ENCODE measurements at regions not wholly inside any gene's neighbourhood (a gene's known extent, or its start where the extent isn't known, plus 50 kb on each side); places are given as distances from the start of the nearest gene placed in this dataset.

DNA sequence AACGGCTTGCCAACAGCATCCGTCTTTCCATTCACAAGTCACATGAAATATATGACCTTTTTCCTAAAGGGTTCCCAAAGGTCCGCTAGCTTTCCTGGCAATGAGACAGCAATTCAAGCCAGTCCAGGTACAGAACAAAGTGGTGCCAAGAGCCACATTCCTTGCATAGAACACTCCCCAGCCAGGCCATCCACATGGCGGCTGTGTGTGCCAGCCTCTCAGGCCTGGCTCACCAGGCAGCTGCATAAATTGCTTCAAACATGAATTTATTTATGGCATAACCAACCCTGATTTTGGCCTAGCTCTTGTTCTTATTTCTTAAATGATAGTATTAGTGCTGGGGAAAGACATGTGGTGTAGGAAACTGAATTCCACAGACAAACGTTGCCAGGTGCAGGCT, 63.7 kb upstream of the CREB5 start:
- H2AFZ ChIP-seq, result no peak overlapping the region
- H3K4me2 ChIP-seq, result no peak overlapping the region
- H3K4me3 ChIP-seq, result no peak overlapping the region
- no peaks in the 10 kb centered on the region for H3K27me3 ChIP-seq (ENCODE audit: insufficient read depth)
- no peak overlapping the region for H3K4me3 Mint-ChIP-seq
- H3K36me3 Mint-ChIP-seq (ENCODE audit: low read depth), result no peaks in the 10 kb centered on the region
- no peaks in the 10 kb centered on the region for H3K79me2 ChIP-seq (replicated peaks; ENCODE audit: insufficient read depth)
- TF ChIP-seq, protein P1, sequence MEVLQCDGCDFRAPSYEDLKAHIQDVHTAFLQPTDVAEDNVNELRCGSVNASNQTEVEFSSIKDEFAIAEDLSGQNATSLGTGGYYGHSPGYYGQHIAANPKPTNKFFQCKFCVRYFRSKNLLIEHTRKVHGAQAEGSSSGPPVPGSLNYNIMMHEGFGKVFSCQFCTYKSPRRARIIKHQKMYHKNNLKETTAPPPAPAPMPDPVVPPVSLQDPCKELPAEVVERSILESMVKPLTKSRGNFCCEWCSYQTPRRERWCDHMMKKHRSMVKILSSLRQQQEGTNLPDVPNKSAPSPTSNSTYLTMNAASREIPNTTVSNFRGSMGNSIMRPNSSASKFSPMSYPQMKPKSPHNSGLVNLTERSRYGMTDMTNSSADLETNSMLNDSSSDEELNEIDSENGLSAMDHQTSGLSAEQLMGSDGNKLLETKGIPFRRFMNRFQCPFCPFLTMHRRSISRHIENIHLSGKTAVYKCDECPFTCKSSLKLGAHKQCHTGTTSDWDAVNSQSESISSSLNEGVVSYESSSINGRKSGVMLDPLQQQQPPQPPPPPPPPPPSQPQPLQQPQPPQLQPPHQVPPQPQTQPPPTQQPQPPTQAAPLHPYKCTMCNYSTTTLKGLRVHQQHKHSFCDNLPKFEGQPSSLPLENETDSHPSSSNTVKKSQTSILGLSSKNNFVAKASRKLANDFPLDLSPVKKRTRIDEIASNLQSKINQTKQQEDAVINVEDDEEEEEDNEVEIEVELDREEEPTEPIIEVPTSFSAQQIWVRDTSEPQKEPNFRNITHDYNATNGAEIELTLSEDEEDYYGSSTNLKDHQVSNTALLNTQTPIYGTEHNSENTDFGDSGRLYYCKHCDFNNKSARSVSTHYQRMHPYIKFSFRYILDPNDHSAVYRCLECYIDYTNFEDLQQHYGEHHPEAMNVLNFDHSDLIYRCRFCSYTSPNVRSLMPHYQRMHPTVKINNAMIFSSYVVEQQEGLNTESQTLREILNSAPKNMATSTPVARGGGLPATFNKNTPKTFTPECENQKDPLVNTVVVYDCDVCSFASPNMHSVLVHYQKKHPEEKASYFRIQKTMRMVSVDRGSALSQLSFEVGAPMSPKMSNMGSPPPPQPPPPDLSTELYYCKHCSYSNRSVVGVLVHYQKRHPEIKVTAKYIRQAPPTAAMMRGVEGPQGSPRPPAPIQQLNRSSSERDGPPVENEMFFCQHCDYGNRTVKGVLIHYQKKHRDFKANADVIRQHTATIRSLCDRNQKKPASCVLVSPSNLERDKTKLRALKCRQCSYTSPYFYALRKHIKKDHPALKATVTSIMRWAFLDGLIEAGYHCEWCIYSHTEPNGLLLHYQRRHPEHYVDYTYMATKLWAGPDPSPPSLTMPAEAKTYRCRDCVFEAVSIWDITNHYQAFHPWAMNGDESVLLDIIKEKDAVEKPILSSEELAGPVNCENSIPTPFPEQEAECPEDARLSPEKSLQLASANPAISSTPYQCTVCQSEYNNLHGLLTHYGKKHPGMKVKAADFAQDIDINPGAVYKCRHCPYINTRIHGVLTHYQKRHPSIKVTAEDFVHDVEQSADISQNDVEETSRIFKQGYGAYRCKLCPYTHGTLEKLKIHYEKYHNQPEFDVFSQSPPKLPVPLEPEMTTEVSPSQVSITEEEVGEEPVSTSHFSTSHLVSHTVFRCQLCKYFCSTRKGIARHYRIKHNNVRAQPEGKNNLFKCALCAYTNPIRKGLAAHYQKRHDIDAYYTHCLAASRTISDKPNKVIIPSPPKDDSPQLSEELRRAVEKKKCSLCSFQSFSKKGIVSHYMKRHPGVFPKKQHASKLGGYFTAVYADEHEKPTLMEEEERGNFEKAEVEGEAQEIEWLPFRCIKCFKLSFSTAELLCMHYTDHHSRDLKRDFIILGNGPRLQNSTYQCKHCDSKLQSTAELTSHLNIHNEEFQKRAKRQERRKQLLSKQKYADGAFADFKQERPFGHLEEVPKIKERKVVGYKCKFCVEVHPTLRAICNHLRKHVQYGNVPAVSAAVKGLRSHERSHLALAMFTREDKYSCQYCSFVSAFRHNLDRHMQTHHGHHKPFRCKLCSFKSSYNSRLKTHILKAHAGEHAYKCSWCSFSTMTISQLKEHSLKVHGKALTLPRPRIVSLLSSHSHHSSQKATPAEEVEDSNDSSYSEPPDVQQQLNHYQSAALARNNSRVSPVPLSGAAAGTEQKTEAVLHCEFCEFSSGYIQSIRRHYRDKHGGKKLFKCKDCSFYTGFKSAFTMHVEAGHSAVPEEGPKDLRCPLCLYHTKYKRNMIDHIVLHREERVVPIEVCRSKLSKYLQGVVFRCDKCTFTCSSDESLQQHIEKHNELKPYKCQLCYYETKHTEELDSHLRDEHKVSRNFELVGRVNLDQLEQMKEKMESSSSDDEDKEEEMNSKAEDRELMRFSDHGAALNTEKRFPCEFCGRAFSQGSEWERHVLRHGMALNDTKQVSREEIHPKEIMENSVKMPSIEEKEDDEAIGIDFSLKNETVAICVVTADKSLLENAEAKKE (CRISPR knock-in tag; IDR thresholded peaks at IDR 0.05), result no peak
- TF ChIP-seq EZH2phosphoT487 (IDR thresholded peaks at IDR 0.05; ENCODE audit: unreplicated experiment), result no peak
- TF ChIP-seq EZH2 (IDR thresholded peaks at IDR 0.05; ENCODE audit: low read depth, unreplicated experiment), result no peak
- no peak for TF ChIP-seq ZNF331 (CRISPR knock-in tag; IDR thresholded peaks at IDR 0.05; ENCODE audit: low read depth)
- no peak for TF ChIP-seq STAT1 (IDR thresholded peaks at IDR 0.05; ENCODE audit: unreplicated experiment)
- H3K4me1 Mint-ChIP-seq, result no peaks in the 10 kb centered on the region; the same call in 2 of the 3 replicates
- DNase-seq (ENCODE audit: low spot score), result no peak
- no peaks in the 10 kb centered on the region for H3F3A ChIP-seq (replicated peaks; ENCODE audit: low read depth)
- H3K27ac ChIP-seq (ENCODE audit: low read depth), result no peak overlapping the region
- peaks cover 3% of the 10 kb centered on the region; the same call in 1 of the 2 replicates for H3K9me2 ChIP-seq (ENCODE audit: insufficient read depth)
- no peak for ATAC-seq
- no peaks in the 10 kb centered on the region for H3K36me3 ChIP-seq (ENCODE audit: insufficient read depth)
- H3K9me3 Mint-ChIP-seq, result peaks cover 3% of the 10 kb centered on the region; the same call in 2 of the 3 replicates
- H3K27me3 Mint-ChIP-seq (ENCODE audit: insufficient read depth, low read depth, poor library complexity), result peaks cover 2% of the 10 kb centered on the region
- no peaks in the 10 kb centered on the region for H3K4me1 ChIP-seq (ENCODE audit: insufficient read depth)
- no peak overlapping the region for H3K27ac Mint-ChIP-seq
- H4K20me1 ChIP-seq (replicated peaks; ENCODE audit: insufficient read depth), result no peaks in the 10 kb centered on the region

DNA sequence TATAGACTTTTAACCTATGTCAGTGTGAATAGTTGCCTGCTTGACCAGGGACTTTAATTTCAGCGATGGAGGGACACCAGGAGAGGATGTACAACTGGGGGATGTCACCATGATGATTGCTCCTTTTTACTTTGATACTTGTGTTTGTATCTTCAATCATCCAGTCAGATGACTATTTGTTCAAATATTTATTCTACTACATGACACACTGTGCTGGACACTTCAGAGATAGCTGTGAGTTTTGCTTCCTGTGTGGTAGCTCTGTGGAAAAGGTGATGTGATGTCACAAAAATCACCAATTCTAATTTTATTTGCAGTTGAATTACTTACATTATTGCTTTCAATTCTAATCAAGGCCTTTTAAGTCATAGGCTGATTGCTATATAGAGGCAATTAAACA, 62.7 kb upstream of the CREB5 start:
- ATAC-seq (no peak), DNase-seq (ENCODE audit: low spot score) (no peak)
- Mint-ChIP-seq H3K27ac (no peak overlapping the region), H3K9me3 (peaks cover 3% of the 10 kb centered on the region; the same call in 2 of the 3 replicates), H3K27me3 (ENCODE audit: insufficient read depth, low read depth, poor library complexity) (peaks cover 4% of the 10 kb centered on the region), H3K4me3 (no peak overlapping the region), H3K4me1 (no peaks in the 10 kb centered on the region; the same call in none of the 3 replicates), H3K36me3 (ENCODE audit: low read depth) (no peaks in the 10 kb centered on the region)
- Histone ChIP-seq H3K4me3 (no peak overlapping the region), H3K4me2 (no peak overlapping the region), H3K4me1 (ENCODE audit: insufficient read depth) (no peaks in the 10 kb centered on the region), H3K9me2 (ENCODE audit: insufficient read depth) (peaks cover 3% of the 10 kb centered on the region; the same call in 1 of the 2 replicates), H3F3A (replicated peaks; ENCODE audit: low read depth) (no peaks in the 10 kb centered on the region), H3K27me3 (ENCODE audit: insufficient read depth) (no peaks in the 10 kb centered on the region), H4K20me1 (replicated peaks; ENCODE audit: insufficient read depth) (no peaks in the 10 kb centered on the region), H3K27ac (ENCODE audit: low read depth) (no peak overlapping the region), H2AFZ (no peak overlapping the region), H3K79me2 (replicated peaks; ENCODE audit: insufficient read depth) (no peaks in the 10 kb centered on the region), H3K36me3 (ENCODE audit: insufficient read depth) (no peaks in the 10 kb centered on the region)
- no peak for TF ChIP-seq EZH2phosphoT487 (IDR thresholded peaks at IDR 0.05; ENCODE audit: unreplicated experiment)
- TF ChIP-seq, protein P1 (CRISPR knock-in tag; IDR thresholded peaks at IDR 0.05), result no peak
- TF ChIP-seq STAT1 (IDR thresholded peaks at IDR 0.05; ENCODE audit: unreplicated experiment), result no peak
- TF ChIP-seq NANOG (IDR thresholded peaks at IDR 0.05; ENCODE audit: borderline replicate concordance), result no peak
- no peak for TF ChIP-seq ZNF331 (CRISPR knock-in tag; IDR thresholded peaks at IDR 0.05; ENCODE audit: low read depth)

All from GM23338 (cell line).